Stomach (tissue), 8 donors: ENCODE measurements at regions not wholly inside any gene's neighbourhood (a gene's known extent, or its start where the extent isn't known, plus 50 kb on each side); places are given as distances from the start of the nearest gene placed in this dataset.

Experiments
- DNase-seq, 2 donors: peaks; one replicate each; pipeline versions ENCODE4 v3.0.0 to v3.0.0-alpha.2; 2013 to 2019
- H3K27ac ChIP-seq, 5 donors: fragments of 200-600 bp in 4 of 5; sonication (generic) in 4 of 5; one replicate each; pipeline ENCODE4 v1.5.1; 2013 to 2019; ENCODE audit warnings: mild to moderate bottlenecking in 1 of 5, moderate library complexity in 1 of 5
- H3K27me3 ChIP-seq, 3 donors: fragments of 200-600 bp; sonication (generic); one replicate each; pipeline ENCODE4 v1.5.1; 2017 to 2019; ENCODE audit warnings: mixed run types in 1 of 3
- H3K36me3 ChIP-seq, 4 donors: fragments of 200-600 bp; sonication (generic); 1 replicate in 3 of 4; 2 replicates in 1 of 4; pipeline ENCODE4 v1.5.1; 2016 to 2019
- H3K4me1 ChIP-seq, 4 donors: fragments of 200-600 bp; sonication (generic); one replicate each; pipeline ENCODE4 v1.5.1; 2016 to 2019
- H3K4me3 ChIP-seq, 4 donors: fragments of 200-600 bp; sonication (generic) in 3 of 4; one replicate each; pipeline ENCODE4 v1.5.1; 2016 to 2019; ENCODE audit warnings: mild to moderate bottlenecking in 1 of 4
- H3K9me3 ChIP-seq, 4 donors: fragments of 200-600 bp; sonication (generic); one replicate each; pipeline ENCODE4 v1.5.1; 2016 to 2019
- EP300 ChIP-seq: sonication (generic); formaldehyde crosslinking; IDR thresholded peaks from one replicate; pipeline ENCODE4 v1.6.1; 2017; ENCODE audit warnings: antibody characterized with exemption
- POLR2A ChIP-seq, 4 donors: fragments of 450-650 bp; IDR thresholded peaks; one replicate each; pipeline ENCODE4 v1.6.1; 2016; ENCODE audit warnings: antibody characterized with exemption in 4 of 4, control low read depth in 2 of 4, mild to moderate bottlenecking in 1 of 4, moderate library complexity in 1 of 4
- POLR2AphosphoS5 ChIP-seq, 3 donors: sonication (generic); formaldehyde crosslinking; IDR thresholded peaks; one replicate each; pipeline ENCODE4 v1.6.1; 2016; ENCODE audit warnings: antibody characterized with exemption in 3 of 3
- WGBS, 5 donors: extraction: QIAGEN DNeasy Blood & Tissue Kit in 3 of 5; methylation state at CpG; one replicate each; pipeline versions ENCODE4 v1.1.5 to v1.1.7; 2013 to 2018; 5-methylcytosine and 5-hydroxymethylcytosine counted together
- intact Hi-C: fragments of 100-400 bp; cut with DNase I; formaldehyde crosslinking; loops from one replicate; pipeline ENCODE4 v1.15.1; 2023; ENCODE audit warnings: low total_unique reads
- TF ChIP-seq, protein P1 (sequence below), 7 experiments: fragments of 450-650 bp in 4 of 7; fragments of 200-600 bp in 3 of 7; sonication (generic) in 3 of 7; IDR thresholded peaks; one replicate each; pipeline ENCODE4 v1.5.1; 2016 to 2019; ENCODE audit warnings: antibody characterized with exemption in 7 of 7, control low read depth in 2 of 7, mild to moderate bottlenecking in 1 of 7
- donor health status: healthy with polysubstance abuse.
- donor health status: Bipolar disorder and iron deficiency.
- donor health status: healthy.

DNA sequence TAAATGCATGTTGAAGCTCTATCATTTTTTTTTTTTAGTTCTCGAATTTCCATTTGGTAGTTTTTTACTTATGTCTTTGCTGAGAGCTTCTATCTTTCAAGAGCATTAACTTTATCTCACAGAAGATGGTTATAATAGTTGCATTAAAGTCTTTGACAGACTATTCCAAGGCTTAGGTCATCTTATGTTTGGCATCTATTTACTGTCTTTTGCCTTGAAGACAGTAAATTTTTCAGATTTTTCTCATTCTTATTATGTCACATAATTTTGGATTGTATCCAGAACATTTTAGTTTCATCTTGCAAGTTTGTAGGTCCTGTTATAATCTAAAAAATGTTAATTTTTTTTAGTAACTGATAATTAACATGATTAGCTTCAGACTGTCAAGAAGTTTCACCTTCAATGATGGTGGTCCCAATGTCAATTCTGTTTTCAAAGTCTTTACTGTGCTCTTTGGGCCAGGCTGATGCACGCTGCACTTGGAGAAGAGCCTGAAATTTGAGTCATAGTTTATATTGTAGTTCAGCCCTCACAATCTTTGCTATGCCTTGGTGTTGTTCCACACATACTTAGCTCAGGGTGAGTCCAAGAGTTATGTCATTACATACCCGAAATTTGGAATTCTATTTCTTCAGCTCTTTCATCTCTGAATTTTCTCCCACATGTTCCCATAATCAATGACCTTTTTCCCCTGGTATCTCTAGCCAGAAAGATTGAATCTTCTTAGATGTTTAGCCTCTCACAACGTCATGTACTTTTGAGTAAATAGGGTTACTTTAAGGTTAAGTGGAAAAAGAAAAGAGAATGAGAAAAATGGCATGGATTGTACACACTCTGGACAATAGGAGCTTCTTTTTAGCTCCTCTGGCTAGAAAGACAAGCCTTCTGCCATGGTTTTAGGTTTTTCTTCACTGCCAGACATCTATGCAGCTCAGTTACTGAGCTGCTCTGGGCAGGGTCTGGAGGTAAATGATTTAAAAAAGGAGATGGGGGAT, 110.3 kb upstream of the BTBD3 start:
- H3K4me1 ChIP-seq, result peaks cover 0 to 13% (median 0%) of the 10 kb centered on the region in 4 donors
- intact Hi-C loops, result no loop called here
- H3K27ac ChIP-seq, result no peak overlapping the region
- TF ChIP-seq POLR2AphosphoS5 (IDR thresholded peaks at IDR 0.05) (peak in 1 of 3 donors; percentile 33), POLR2A (IDR thresholded peaks at IDR 0.05) (no peak)
- TF ChIP-seq, protein P1, sequence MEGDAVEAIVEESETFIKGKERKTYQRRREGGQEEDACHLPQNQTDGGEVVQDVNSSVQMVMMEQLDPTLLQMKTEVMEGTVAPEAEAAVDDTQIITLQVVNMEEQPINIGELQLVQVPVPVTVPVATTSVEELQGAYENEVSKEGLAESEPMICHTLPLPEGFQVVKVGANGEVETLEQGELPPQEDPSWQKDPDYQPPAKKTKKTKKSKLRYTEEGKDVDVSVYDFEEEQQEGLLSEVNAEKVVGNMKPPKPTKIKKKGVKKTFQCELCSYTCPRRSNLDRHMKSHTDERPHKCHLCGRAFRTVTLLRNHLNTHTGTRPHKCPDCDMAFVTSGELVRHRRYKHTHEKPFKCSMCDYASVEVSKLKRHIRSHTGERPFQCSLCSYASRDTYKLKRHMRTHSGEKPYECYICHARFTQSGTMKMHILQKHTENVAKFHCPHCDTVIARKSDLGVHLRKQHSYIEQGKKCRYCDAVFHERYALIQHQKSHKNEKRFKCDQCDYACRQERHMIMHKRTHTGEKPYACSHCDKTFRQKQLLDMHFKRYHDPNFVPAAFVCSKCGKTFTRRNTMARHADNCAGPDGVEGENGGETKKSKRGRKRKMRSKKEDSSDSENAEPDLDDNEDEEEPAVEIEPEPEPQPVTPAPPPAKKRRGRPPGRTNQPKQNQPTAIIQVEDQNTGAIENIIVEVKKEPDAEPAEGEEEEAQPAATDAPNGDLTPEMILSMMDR (IDR thresholded peaks at IDR 0.05), result no peak
- no peaks in the 10 kb centered on the region for H3K27me3 ChIP-seq
- no peak overlapping the region for H3K4me3 ChIP-seq
- H3K9me3 ChIP-seq, result no peaks in the 10 kb centered on the region
- no peaks in the 10 kb centered on the region for H3K36me3 ChIP-seq
- 33 to 56% (median 39%) methylated on average over 4 of the region's 4 CpGs for whole genome bisulfite sequencing, 5 donors
- peak in 1 of 2 donors; percentile 80 for DNase-seq

DNA sequence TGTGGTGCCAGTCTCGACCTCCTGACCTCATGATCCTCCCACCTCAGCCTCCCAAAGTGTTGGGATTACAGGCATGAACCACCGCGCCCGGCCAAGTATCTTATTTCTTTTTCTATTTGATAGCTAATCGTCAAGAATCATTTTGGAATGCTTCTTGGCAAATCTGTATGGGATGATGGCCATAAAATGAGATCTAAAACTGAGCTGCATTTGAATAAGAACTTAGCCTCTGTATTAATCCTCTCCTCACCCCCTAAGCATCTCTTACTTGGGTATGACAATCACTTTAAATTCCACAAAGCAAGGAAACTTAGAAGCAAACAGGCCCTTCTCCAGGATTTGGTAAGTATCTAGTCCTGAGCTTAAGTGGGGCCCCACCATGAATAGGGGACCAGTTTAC, 108.9 kb upstream of the BTBD3 start:
- intact Hi-C loops, result no loop called here
- peaks cover 0 to 13% (median 0%) of the 10 kb centered on the region in 4 donors for H3K4me1 ChIP-seq
- no peaks in the 10 kb centered on the region for H3K9me3 ChIP-seq
- no peaks in the 10 kb centered on the region for H3K27me3 ChIP-seq
- 71 to 89% (median 82%) methylated on average over 5 of the region's 5 CpGs for WGBS, 5 donors
- no peak overlapping the region for H3K4me3 ChIP-seq
- DNase-seq, result no peak
- H3K36me3 ChIP-seq, result no peaks in the 10 kb centered on the region
- TF ChIP-seq EP300 (no peak), POLR2A (IDR thresholded peaks at IDR 0.05) (no peak), POLR2AphosphoS5 (IDR thresholded peaks at IDR 0.05) (no peak)
- TF ChIP-seq, protein P1 (IDR thresholded peaks at IDR 0.05), result no peak
- H3K27ac ChIP-seq, result no peak overlapping the region

DNA sequence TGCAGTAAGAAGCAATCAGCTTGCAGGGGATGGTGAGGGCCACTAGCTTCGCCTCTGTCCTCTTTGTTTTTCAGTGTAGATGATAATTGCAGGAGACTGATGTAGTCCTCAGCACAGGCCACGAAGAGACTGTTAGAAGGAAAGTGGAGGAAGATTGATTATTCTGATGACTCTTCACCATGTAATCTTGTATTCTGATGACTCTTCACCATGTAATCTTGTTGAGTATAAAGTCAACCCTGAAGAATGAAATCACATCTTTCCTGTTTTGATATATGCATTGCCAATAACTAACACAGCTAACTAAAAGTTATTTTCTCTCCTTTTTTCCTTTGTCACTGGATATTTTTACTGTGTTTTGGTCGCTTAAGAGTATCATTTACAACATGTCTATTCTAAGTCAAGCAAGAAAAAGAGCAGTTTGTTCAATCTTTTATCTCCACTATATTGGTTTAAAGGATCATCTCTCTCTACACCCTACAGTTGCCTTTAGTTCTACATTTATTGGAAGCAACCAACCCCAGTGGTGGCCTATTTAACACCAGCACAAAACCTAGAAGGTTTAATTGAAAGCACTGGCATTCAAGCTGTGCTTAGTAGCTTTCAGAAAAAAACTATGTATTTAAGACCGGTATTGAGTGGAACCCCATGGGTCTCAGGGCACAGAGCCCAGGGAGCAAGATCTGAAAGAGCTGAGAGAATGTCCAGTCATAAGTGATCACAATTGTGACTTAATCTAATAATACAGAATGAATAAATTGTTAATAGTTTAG, 107.2 kb upstream of the BTBD3 start:
- Histone ChIP-seq H3K27me3 (no peaks in the 10 kb centered on the region), H3K4me3 (no peak overlapping the region), H3K9me3 (no peaks in the 10 kb centered on the region), H3K36me3 (no peaks in the 10 kb centered on the region), H3K27ac (no peak overlapping the region), H3K4me1 (peaks cover 0 to 13% (median 0%) of the 10 kb centered on the region in 4 donors)
- 48 to 76% (median 62%) methylated on average over 4 of the region's 4 CpGs for WGBS, 5 donors
- no peak for TF ChIP-seq EP300
- TF ChIP-seq, protein P1 (IDR thresholded peaks at IDR 0.05), result no peak
- no peak for TF ChIP-seq POLR2AphosphoS5 (IDR thresholded peaks at IDR 0.05)
- TF ChIP-seq POLR2A (IDR thresholded peaks at IDR 0.05), result no peak
- intact Hi-C loops, result no loop called here
- no peak for DNase-seq

DNA sequence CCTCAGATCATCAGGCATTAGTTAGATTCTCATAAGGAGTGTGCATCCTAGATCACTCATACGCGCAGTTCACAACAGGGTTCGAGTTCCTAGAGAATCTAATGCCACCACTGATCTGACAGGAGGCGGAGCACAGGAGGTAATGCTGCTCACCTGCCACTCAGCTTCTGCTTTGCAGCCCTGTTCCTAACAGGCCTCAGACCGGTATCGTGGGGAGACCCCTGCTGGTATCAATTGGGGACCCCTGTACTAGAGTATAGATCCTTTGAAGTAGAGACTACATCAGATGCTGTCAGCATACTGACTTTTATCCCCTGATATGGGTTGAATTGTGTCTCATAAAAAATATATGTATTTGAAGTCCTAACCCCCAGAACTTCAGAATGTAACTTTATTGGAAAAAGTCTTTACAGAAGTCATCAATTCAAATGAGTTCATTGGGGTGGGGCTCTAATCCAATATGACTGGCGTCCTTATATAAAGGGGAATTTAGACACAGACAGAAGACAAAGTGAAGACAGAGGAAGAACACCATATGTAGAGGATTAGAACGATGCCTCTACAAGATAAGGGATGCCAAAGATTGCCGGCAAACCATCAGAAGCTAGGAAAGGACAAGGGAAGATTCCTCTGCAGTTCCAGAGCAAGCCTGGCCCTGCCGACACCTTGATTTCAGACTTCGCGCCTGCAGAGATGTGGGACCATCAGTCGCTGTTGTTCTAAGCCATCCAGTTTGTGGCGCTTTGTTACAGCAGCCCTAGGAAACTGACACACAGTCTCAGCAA, 104.4 kb upstream of the BTBD3 start:
- intact Hi-C loops, result no loop called here
- DNase-seq, result no peak
- H3K27ac ChIP-seq, result no peak overlapping the region
- no peaks in the 10 kb centered on the region for H3K36me3 ChIP-seq
- no peak overlapping the region for H3K4me3 ChIP-seq
- H3K9me3 ChIP-seq, result no peaks in the 10 kb centered on the region
- H3K27me3 ChIP-seq, result no peaks in the 10 kb centered on the region
- TF ChIP-seq EP300, result no peak
- no peak for TF ChIP-seq POLR2AphosphoS5 (IDR thresholded peaks at IDR 0.05)
- no peak for TF ChIP-seq POLR2A (IDR thresholded peaks at IDR 0.05)
- TF ChIP-seq, protein P1 (IDR thresholded peaks at IDR 0.05), result no peak
- WGBS, 5 donors, result 94 to 96% (median 95%) methylated on average over 14 of the region's 14 CpGs
- H3K4me1 ChIP-seq, result no peaks in the 10 kb centered on the region
